ACC112 (cell line): ENCODE measurements at regions not wholly inside any gene's neighbourhood (a gene's known extent, or its start where the extent isn't known, plus 50 kb on each side); places are given as distances from the start of the nearest gene placed in this dataset.
"Not testable (repeated sequence)": the region's sequence is repeated elsewhere in the genome, so short reads cannot be mapped to it uniquely, and the experiment has no call there.

Experiments
- H2AFZ ChIP-seq: fragments of 200-600 bp; sonication (generic); one replicate; pipeline ENCODE4 v1.6.0; 2017; ENCODE audit warnings: antibody characterized with exemption, low read length; ENCODE audit not compliant: unreplicated experiment
- H3K27ac ChIP-seq: fragments of 200-600 bp; sonication (generic); 2 replicates; pipeline ENCODE4 v1.5.1; 2014; ENCODE audit warnings: low read depth, mild to moderate bottlenecking, antibody characterized with exemption, low read length, moderate library complexity
- H3K27me3 ChIP-seq: fragments of 200-600 bp; sonication (generic); 2 replicates; pipeline ENCODE4 v1.6.1; 2014; ENCODE audit warnings: mild to moderate bottlenecking, antibody characterized with exemption, low read length, moderate library complexity, mixed read lengths; ENCODE audit not compliant: insufficient read depth
- H3K36me3 ChIP-seq: fragments of 200-600 bp; sonication (generic); 2 replicates; pipeline ENCODE4 v1.6.1; 2016; ENCODE audit warnings: mild to moderate bottlenecking, antibody characterized with exemption, low read length, moderate library complexity, mixed read lengths; ENCODE audit not compliant: insufficient read depth
- H3K4me1 ChIP-seq: fragments of 200-600 bp; sonication (generic); one replicate; pipeline ENCODE4 v1.6.1; 2016; ENCODE audit warnings: low read length, mixed read lengths; ENCODE audit not compliant: insufficient read depth, unreplicated experiment, control insufficient read depth
- H3K4me3 ChIP-seq: fragments of 200-600 bp; sonication (generic); 2 replicates; pipeline ENCODE4 v1.5.1; 2014; ENCODE audit warnings: mild to moderate bottlenecking, low read depth, low read length
- H3K79me2 ChIP-seq: fragments of 200-600 bp; sonication (generic); one replicate; pipeline ENCODE4 v1.6.0; 2016; ENCODE audit warnings: low read length; ENCODE audit not compliant: control insufficient read depth, unreplicated experiment, insufficient read depth

DNA sequence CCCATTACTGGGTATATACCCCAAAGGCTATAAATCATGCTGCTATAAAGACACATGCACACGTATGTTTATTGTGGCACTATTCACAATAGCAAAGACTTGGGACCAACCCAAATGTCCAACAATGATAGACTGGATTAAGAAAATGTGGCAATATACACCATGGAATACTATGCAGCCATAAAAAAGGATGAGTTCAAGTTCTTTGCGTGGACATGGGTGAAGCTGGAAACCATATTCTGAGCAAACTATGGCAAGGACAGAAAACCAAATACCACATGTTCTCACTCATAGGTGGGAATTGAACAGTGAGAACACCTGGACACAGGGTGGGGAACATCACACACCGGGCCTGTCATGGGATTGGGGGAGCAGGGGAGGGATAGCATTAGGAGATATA lies 54.4 kb upstream of the MUCL1 start:
- H3K79me2 ChIP-seq, H3K36me3 ChIP-seq, H3K4me1 ChIP-seq, H3K4me3 ChIP-seq, H2AFZ ChIP-seq, H3K27ac ChIP-seq: not testable (repeated sequence)
- peaks cover 11% of the 10 kb centered on the region for H3K27me3 ChIP-seq

DNA sequence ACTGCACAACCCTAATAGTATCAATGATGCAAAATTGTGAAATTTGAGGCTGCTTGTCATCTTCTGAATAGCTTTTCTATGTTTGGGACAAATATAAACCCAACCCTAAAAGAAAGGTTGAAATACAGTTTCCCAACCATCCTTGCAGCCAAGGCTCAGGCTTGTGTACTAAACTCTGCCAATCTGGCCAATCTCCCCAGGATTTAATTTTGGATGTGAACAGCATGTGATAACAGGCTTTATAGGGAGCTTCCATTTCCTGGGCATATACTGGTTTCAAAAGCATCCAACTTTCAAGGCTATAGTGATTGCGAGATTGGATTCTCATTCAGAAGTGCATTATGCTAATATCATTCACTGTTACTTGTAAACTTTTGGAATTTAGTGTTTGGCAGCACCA lies 55.7 kb upstream of the MUCL1 start:
- no peaks in the 10 kb centered on the region for H3K36me3 ChIP-seq
- no peak overlapping the region for H2AFZ ChIP-seq
- no peaks in the 10 kb centered on the region for H3K4me1 ChIP-seq
- H3K27ac ChIP-seq = no peak overlapping the region
- H3K4me3 ChIP-seq = no peak overlapping the region
- peaks cover 11% of the 10 kb centered on the region for H3K27me3 ChIP-seq
- no peaks in the 10 kb centered on the region for H3K79me2 ChIP-seq

DNA sequence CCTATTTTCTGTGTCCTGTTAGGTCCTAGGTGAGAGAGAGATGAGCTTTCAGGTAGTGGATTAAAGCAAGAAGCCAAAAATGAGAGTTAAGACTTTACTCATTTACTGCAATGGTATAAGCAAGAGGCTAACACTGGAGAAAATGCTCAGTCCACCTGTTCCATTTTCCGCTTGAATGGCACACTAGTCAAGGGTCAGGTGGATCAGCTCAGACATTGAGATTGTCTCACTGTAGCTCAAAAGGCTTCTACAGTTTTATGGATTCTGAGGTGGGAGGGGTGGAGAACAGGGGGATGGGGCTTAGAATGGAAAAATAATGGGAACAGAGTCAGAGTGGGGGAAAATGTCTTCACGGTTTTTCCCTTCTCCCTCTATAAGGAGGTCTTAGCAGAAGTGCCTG lies 57.3 kb upstream of the MUCL1 start:
- H3K4me3 ChIP-seq = no peak overlapping the region
- H3K27ac ChIP-seq = no peak overlapping the region
- H3K36me3 ChIP-seq = no peaks in the 10 kb centered on the region
- no peaks in the 10 kb centered on the region for H3K79me2 ChIP-seq
- no peak overlapping the region for H2AFZ ChIP-seq
- no peaks in the 10 kb centered on the region for H3K4me1 ChIP-seq
- peaks cover 11% of the 10 kb centered on the region for H3K27me3 ChIP-seq

DNA sequence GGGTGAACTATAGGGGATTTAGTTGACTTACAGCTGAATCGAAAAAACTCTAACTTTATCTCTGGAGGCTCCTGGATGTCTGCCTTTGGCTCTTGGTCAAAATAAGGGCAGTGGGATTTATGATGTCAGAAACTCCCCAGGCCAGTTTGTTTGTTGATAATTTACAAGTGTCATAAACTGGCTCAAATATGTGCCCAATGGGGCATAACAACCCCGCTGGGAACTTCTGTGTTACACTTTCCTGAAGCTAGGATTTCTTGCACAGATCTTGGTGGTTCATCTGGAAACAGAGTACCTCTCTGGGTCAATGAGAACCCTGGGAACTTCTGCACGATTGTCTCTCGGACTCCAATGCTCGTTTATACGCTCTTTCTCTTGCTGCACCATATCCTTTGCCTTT lies 58.7 kb upstream of the MUCL1 start:
- Histone ChIP-seq H3K27ac (no peak overlapping the region), H3K4me1 (no peaks in the 10 kb centered on the region), H3K36me3 (no peaks in the 10 kb centered on the region), H3K79me2 (no peaks in the 10 kb centered on the region), H2AFZ (no peak overlapping the region), H3K4me3 (no peak overlapping the region), H3K27me3 (peaks cover 11% of the 10 kb centered on the region)

DNA sequence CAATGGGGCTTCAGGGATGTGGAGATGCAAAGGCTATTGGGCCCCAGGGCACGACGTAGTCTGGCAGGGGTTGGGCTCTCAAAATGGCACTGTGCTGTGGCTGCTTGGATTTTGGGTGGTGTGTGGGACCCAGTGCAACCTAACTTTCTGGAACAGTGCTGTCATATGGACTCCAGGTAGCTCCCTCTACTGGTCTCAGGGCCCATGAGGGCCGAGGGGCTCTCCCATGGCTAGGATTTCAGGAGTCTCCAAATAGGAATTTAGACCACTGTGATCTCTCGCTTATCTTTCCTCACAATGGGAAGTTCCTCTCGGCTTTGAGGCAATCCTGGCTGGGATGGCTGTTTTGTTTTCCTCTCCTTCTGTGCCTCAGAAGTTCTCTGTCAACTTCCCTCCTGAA lies 68.2 kb upstream of the MUCL1 start:
- Histone ChIP-seq H3K27me3 (no peaks in the 10 kb centered on the region), H3K4me1 (no peaks in the 10 kb centered on the region), H3K79me2 (no peaks in the 10 kb centered on the region), H3K4me3 (no peak overlapping the region), H3K27ac (no peak overlapping the region), H2AFZ (no peak overlapping the region), H3K36me3 (no peaks in the 10 kb centered on the region)

DNA sequence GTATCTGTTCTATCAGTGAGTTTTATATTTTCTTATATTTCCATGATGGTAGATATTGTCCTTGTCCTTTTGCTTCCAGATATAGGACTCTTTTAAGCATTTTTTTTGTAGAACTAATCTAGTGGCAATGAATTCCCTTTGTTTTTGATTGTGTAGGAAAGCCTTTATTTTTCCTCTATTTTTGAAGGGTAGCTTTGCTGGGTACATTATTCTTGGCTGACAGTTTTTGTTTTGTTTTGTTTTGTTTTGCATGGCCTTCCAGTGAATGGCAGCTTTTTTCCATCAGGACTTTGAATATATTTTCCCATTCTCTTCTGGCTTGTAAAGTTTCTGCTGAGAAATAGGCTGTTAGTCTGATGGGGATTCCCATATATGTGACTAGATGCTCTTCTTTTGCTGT lies 70.2 kb upstream of the MUCL1 start:
- Histone ChIP-seq H2AFZ (no peak overlapping the region), H3K4me1 (no peaks in the 10 kb centered on the region), H3K79me2 (no peaks in the 10 kb centered on the region), H3K27ac (no peak overlapping the region), H3K36me3 (no peaks in the 10 kb centered on the region), H3K27me3 (no peaks in the 10 kb centered on the region), H3K4me3 (no peak overlapping the region)

DNA sequence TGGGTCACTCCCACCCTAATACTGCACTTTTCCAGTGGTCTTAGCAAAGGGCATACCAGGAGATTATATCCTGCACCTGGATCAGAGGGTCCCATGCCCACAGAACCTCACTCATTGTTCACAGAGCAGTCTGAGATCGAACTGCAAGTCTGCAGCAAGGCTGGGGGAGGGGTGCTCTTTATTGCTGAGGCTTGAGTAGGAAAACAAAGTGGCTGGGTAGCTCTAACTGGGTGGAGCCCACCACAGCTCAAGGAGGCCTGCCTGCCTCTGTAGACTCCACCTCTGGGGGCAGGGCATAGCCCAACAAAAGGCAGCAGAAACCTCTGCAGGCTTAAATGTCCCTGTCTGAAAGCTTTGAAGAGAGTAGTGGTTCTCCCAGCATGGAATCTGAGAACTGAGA lies 77.3 kb upstream of the MUCL1 start:
- H3K4me1 ChIP-seq, H3K27me3 ChIP-seq, H3K79me2 ChIP-seq, H3K36me3 ChIP-seq, H3K4me3 ChIP-seq, H3K27ac ChIP-seq, H2AFZ ChIP-seq: not testable (repeated sequence)

DNA sequence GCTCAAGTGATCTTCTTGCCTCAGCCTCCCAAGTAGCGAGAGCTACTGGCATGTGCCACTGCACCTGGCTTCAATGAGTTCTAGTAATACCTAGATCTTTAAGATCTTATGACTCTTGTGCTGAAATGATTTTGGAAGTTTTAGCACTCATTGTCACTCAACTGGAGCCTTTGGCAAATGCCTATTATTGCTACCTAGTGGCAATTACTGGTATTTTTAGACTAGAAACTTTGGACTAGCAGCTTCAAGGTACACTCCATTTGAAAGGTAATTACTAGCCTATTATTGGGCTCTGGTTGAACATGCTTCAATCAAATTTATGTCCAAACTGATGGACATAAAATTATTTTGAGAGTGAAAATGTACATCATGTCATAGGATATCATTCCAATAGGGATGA lies 80.7 kb upstream of the MUCL1 start:
- no peak overlapping the region for H3K4me3 ChIP-seq
- no peaks in the 10 kb centered on the region for H3K36me3 ChIP-seq

DNA sequence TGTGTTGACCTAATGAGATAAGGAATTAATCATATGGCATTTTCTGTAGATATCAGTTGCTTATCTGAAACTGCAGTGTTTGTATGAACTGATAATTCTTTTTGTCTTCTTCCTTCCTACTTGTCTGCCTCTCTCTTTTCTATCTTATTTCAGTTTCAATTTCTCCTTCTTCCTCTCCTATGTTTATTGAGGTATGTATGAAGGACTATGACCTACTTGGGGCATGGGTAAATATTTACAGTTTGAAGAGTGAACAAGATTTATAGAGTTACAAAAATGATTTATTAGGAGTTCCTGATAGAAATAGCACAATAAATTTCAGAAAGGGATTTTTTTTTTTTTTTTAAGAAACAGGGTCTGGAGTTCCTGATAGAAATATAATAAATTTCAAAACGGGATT lies 88.7 kb upstream of the MUCL1 start:
- H3K27ac ChIP-seq = no peak overlapping the region
- H3K4me3 ChIP-seq = no peak overlapping the region
- peaks cover 21% of the 10 kb centered on the region for H3K27me3 ChIP-seq
- no peaks in the 10 kb centered on the region for H3K79me2 ChIP-seq
- H3K36me3 ChIP-seq = no peaks in the 10 kb centered on the region
- no peak overlapping the region for H2AFZ ChIP-seq
- H3K4me1 ChIP-seq = no peaks in the 10 kb centered on the region

More for the DNA sequence above, 80.7 kb upstream of the MUCL1 start:
- Histone ChIP-seq H3K27ac (no peak overlapping the region), H2AFZ (no peak overlapping the region), H3K27me3 (0 out of 2 replicates have a peak, but pooled peaks cover 9% of the 10 kb centered on the region), H3K79me2 (no peaks in the 10 kb centered on the region), H3K4me1 (no peaks in the 10 kb centered on the region)

DNA sequence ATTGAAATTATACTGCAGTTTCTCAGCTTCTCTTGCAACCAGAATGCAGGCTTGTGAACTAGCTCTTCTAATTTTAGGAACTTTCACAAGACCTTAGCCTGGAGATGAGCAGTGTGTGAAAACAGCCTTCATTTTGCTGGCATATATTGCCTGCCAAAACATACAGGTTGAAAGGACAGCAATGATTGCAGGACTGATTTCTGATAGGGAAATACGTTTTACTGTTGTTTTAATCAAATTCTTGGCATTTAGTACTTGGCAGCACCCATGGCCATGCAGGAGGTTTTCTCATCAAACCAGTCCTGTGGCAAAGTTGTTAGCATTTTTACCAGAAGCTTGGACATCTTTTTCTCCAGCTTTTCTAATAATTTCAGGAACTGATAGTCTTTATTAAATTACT lies 91.9 kb upstream of the MUCL1 start:
- Histone ChIP-seq H3K27ac (no peak overlapping the region), H3K4me3 (peak overlapping the region; percentile 35), H3K79me2 (no peaks in the 10 kb centered on the region), H3K27me3 (peaks cover 35% of the 10 kb centered on the region), H3K4me1 (no peaks in the 10 kb centered on the region), H3K36me3 (no peaks in the 10 kb centered on the region), H2AFZ (no peak overlapping the region)

DNA sequence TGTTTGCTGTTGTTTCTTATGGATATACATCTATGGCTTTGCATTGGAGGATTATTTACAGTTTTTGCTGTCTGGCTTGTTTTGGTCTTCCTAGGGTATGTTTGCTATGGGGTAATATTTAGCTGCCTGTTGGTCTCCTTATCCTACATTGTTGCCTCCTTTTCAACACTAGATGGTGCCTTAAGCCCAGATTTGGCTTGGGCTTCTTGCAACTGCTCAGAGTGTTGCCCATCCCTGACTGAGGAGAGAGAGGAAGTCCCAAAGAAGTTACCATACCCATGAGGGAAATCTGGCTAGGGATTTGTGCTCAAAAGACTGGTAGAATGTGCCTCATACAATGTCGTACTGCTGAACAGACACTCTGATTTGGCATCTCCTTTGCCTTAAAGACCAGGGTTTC lies 94.6 kb upstream of the MUCL1 start:
- Histone ChIP-seq H2AFZ (no peak overlapping the region), H3K27me3 (peaks cover 57% of the 10 kb centered on the region), H3K36me3 (no peaks in the 10 kb centered on the region), H3K4me3 (no peak overlapping the region), H3K27ac (no peak overlapping the region), H3K79me2 (no peaks in the 10 kb centered on the region), H3K4me1 (no peaks in the 10 kb centered on the region)

DNA sequence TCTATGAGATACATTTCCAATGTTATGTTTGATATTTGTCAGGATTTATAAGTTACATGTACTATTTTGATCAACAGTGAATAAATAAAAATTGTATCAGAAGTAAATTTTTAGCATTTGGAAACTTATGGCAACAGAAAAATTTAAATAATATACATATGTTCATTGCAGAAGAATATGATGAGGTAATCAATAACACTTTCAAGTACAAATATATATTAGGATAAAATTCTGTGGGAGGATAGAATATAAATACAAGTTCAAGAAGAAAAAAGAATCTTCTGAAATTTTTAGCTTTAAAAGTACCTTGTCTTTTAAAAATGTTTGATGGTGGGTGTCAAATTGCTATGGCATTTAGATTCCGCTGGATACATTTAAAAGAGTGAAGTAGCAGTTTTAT lies 102.8 kb upstream of the MUCL1 start:
- Histone ChIP-seq H3K36me3 (no peaks in the 10 kb centered on the region), H3K4me3 (no peak overlapping the region), H2AFZ (no peak overlapping the region), H3K27ac (no peak overlapping the region), H3K27me3 (peaks cover 63% of the 10 kb centered on the region), H3K4me1 (no peaks in the 10 kb centered on the region), H3K79me2 (no peaks in the 10 kb centered on the region)
